Neural cell (in vitro differentiated cells): ENCODE measurements at regions not wholly inside any gene's neighbourhood (a gene's known extent, or its start where the extent isn't known, plus 50 kb on each side); places are given as distances from the start of the nearest gene placed in this dataset.

ENCODE experiments used
- H2AFZ ChIP-seq: fragments of 200-600, 300-800 bp; sonication (generic), shearing (Covaris generic); 2 replicates; pipeline ENCODE4 v1.6.0; 2014; ENCODE audit warnings: low read depth, mild to moderate bottlenecking, antibody characterized with exemption, low read length, moderate library complexity
- H3F3A ChIP-seq: fragments of 200-600 bp; shearing (Covaris generic); 2 replicates; pipeline ENCODE4 v1.6.1; 2016; ENCODE audit warnings: mild to moderate bottlenecking, moderate library complexity, mixed read lengths, antibody characterized with exemption, low read length; ENCODE audit not compliant: insufficient read depth, poor library complexity, severe bottlenecking
- H3K27ac ChIP-seq: fragments of 200-600, 300-800 bp; sonication (generic), shearing (Covaris generic); 2 replicates; pipeline ENCODE4 v1.5.1; 2014; ENCODE audit warnings: mild to moderate bottlenecking, low read length, moderate library complexity
- H3K27me3 ChIP-seq: fragments of 300-800, 200-600 bp; sonication (generic), shearing (Covaris generic); 2 replicates; pipeline ENCODE4 v1.6.0; 2014; ENCODE audit warnings: mild to moderate bottlenecking, low read depth, low read length, moderate library complexity; ENCODE audit not compliant: insufficient read depth
- H3K36me3 ChIP-seq: fragments of 300-800, 200-600 bp; sonication (generic), shearing (Covaris generic); 2 replicates; pipeline ENCODE4 v1.5.1; 2014; ENCODE audit warnings: mild to moderate bottlenecking, antibody characterized with exemption, low read length, moderate library complexity; ENCODE audit not compliant: insufficient read depth
- H3K4me2 ChIP-seq: fragments of 300-800, 200-600 bp; sonication (generic), shearing (Covaris generic); 2 replicates; pipeline ENCODE4 v1.6.0; 2014; ENCODE audit warnings: mild to moderate bottlenecking, low read length
- H3K4me3 ChIP-seq: fragments of 300-800, 200-600 bp; sonication (generic), shearing (Covaris generic); 2 replicates; pipeline ENCODE4 v1.5.1; 2014; ENCODE audit warnings: mild to moderate bottlenecking, low read length, moderate library complexity
- H3K79me2 ChIP-seq: fragments of 200-600 bp; shearing (Covaris generic); replicated peaks from 2 replicates; pipeline ENCODE4 v1.6.0; 2014; ENCODE audit warnings: mild to moderate bottlenecking, low read length, moderate library complexity; ENCODE audit not compliant: insufficient read depth
- H3K9ac ChIP-seq: fragments of 300-800, 200-600 bp; sonication (generic), shearing (Covaris generic); 2 replicates; pipeline ENCODE4 v1.6.1; 2016; ENCODE audit warnings: mild to moderate bottlenecking, low read length, mixed read lengths
- H3K9me2 ChIP-seq: fragments of 200-600 bp; shearing (Covaris generic); 2 replicates; pipeline ENCODE4 v1.6.1; 2016; ENCODE audit warnings: mild to moderate bottlenecking, low read length, mixed read lengths; ENCODE audit not compliant: insufficient read depth
- H3K9me3 ChIP-seq: fragments of 200-600, 300-800 bp; sonication (generic), shearing (Covaris generic); 2 replicates; pipeline ENCODE4 v1.6.1; 2016; ENCODE audit warnings: mild to moderate bottlenecking, mixed run types, low read length, moderate library complexity, mixed read lengths
- H4K20me1 ChIP-seq: fragments of 200-600 bp; shearing (Covaris generic); 2 replicates; pipeline ENCODE4 v1.6.1; 2016; ENCODE audit warnings: mild to moderate bottlenecking, mixed run types; ENCODE audit not compliant: insufficient read depth
- EP300 ChIP-seq: fragments of 450-650 bp; conservative IDR thresholded peaks from 2 replicates; pipeline ENCODE4 v1.6.1; 2014; ENCODE audit warnings: antibody characterized with exemption, mild to moderate bottlenecking, moderate library complexity; ENCODE audit not compliant: poor library complexity, severe bottlenecking
- EZH2 ChIP-seq: fragments of 200-600, 300-800 bp; shearing (Covaris generic), sonication (generic); IDR thresholded peaks from 2 replicates; pipeline ENCODE4 v1.6.1; 2014; ENCODE audit warnings: antibody characterized with exemption, low read length, borderline replicate concordance, mild to moderate bottlenecking; ENCODE audit not compliant: insufficient read depth, poor library complexity, severe bottlenecking
- MXI1 ChIP-seq: fragments of 450-650 bp; conservative IDR thresholded peaks from 2 replicates; pipeline ENCODE4 v1.6.1; 2014; ENCODE audit warnings: antibody characterized with exemption, mild to moderate bottlenecking; ENCODE audit not compliant: poor library complexity, severe bottlenecking
- POLR2AphosphoS5 ChIP-seq: IDR thresholded peaks from 2 replicates; pipeline ENCODE4 v1.6.1; 2012
- RAD21 ChIP-seq: fragments of 450-650 bp; conservative IDR thresholded peaks from 2 replicates; pipeline ENCODE4 v1.6.1; 2014; ENCODE audit warnings: antibody characterized with exemption, mild to moderate bottlenecking, moderate library complexity
- SMC3 ChIP-seq: fragments of 450-650 bp; conservative IDR thresholded peaks from 2 replicates; pipeline ENCODE4 v1.6.1; 2014; ENCODE audit warnings: antibody characterized with exemption, mild to moderate bottlenecking, moderate library complexity; ENCODE audit not compliant: poor library complexity
- TAF1 ChIP-seq: IDR thresholded peaks from 2 replicates; pipeline ENCODE4 v1.6.1; 2012; ENCODE audit warnings: low read depth
- TF ChIP-seq, protein P1 (sequence below): fragments of 450-650 bp; IDR thresholded peaks from 2 replicates; pipeline ENCODE4 v1.5.1; 2014; ENCODE audit warnings: antibody characterized with exemption, mild to moderate bottlenecking, moderate library complexity; ENCODE audit not compliant: poor library complexity, severe bottlenecking
- TF ChIP-seq, protein P2 (sequence below): IDR thresholded peaks from 2 replicates; pipeline ENCODE4 v1.6.1; 2012; ENCODE audit warnings: borderline replicate concordance

DNA sequence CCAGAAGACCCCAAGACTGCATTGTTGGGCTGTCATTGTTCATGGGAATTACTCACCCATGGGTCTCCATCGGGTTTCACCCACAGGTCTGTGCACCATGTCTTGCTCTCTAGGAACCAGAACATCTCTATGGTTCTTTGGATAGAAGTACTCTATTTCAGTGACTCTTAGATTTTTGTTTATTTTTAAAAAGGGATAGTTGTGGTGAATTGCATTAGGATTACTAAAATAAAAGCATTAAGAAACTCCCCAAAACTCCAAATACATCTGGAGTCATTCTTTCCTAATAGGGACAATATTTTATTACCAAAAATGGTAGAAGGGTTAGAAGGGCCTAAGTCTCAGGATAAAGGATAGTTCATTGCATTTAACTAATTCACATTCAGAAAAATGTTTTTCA, 166.9 kb upstream of the TNFAIP3 start:
- TF ChIP-seq RAD21 (no peak), EP300 (no peak), MXI1 (no peak), POLR2AphosphoS5 (no peak), EZH2 (no peak), TAF1 (no peak), SMC3 (no peak)
- TF ChIP-seq, protein P1, sequence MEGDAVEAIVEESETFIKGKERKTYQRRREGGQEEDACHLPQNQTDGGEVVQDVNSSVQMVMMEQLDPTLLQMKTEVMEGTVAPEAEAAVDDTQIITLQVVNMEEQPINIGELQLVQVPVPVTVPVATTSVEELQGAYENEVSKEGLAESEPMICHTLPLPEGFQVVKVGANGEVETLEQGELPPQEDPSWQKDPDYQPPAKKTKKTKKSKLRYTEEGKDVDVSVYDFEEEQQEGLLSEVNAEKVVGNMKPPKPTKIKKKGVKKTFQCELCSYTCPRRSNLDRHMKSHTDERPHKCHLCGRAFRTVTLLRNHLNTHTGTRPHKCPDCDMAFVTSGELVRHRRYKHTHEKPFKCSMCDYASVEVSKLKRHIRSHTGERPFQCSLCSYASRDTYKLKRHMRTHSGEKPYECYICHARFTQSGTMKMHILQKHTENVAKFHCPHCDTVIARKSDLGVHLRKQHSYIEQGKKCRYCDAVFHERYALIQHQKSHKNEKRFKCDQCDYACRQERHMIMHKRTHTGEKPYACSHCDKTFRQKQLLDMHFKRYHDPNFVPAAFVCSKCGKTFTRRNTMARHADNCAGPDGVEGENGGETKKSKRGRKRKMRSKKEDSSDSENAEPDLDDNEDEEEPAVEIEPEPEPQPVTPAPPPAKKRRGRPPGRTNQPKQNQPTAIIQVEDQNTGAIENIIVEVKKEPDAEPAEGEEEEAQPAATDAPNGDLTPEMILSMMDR: no peak
- TF ChIP-seq, protein P2, sequence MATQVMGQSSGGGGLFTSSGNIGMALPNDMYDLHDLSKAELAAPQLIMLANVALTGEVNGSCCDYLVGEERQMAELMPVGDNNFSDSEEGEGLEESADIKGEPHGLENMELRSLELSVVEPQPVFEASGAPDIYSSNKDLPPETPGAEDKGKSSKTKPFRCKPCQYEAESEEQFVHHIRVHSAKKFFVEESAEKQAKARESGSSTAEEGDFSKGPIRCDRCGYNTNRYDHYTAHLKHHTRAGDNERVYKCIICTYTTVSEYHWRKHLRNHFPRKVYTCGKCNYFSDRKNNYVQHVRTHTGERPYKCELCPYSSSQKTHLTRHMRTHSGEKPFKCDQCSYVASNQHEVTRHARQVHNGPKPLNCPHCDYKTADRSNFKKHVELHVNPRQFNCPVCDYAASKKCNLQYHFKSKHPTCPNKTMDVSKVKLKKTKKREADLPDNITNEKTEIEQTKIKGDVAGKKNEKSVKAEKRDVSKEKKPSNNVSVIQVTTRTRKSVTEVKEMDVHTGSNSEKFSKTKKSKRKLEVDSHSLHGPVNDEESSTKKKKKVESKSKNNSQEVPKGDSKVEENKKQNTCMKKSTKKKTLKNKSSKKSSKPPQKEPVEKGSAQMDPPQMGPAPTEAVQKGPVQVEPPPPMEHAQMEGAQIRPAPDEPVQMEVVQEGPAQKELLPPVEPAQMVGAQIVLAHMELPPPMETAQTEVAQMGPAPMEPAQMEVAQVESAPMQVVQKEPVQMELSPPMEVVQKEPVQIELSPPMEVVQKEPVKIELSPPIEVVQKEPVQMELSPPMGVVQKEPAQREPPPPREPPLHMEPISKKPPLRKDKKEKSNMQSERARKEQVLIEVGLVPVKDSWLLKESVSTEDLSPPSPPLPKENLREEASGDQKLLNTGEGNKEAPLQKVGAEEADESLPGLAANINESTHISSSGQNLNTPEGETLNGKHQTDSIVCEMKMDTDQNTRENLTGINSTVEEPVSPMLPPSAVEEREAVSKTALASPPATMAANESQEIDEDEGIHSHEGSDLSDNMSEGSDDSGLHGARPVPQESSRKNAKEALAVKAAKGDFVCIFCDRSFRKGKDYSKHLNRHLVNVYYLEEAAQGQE: no peak
- H3K27me3 ChIP-seq: no peaks in the 10 kb centered on the region
- no peak overlapping the region for H3K27ac ChIP-seq

DNA sequence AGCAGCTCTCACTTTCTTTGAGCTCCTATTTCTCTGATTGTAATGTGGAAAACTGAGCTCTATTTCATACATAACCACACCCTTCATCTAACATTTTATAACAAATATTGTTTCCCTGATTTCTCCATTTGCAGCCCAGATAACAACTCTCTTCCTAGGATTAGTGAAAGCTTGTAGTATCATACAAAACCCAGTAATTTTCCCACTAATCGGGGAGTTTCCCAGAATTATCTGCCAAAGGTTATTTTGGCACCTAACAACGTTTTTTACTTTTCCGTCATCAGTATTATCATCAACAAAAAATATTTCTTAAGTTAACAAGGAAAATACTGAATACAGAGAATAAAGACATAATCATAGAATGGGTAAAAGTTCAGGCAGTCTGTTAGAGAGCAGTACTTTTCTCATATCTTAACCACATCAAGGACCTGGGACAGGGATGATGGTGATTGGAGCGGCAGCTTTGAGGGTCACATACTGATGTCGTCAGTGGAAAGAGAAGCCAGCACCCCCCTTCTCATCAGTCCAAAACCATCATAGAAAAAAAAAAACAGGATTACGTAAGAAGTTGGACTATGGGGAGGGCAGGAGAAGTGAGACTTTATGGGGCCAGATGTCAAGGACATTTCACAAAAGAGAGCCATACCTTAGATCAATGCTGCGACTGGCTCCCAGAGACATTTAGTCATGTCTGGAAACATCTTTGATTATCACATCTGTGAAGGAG, 166.1 kb upstream of the TNFAIP3 start:
- H2AFZ ChIP-seq: no peak overlapping the region
- no peaks in the 10 kb centered on the region for H3K9me2 ChIP-seq
- H3K9ac ChIP-seq: no peak overlapping the region
- no peak overlapping the region for H3K27ac ChIP-seq
- H3K4me2 ChIP-seq: no peak overlapping the region
- TF ChIP-seq, protein P1: no peak
- no peak for TF ChIP-seq RAD21
- TF ChIP-seq EZH2: no peak
- TF ChIP-seq TAF1: no peak
- TF ChIP-seq, protein P2: no peak
- TF ChIP-seq MXI1: no peak
- no peak for TF ChIP-seq SMC3
- no peak for TF ChIP-seq EP300
- TF ChIP-seq POLR2AphosphoS5: no peak
- H3K79me2 ChIP-seq: no peaks in the 10 kb centered on the region
- H3K36me3 ChIP-seq: no peaks in the 10 kb centered on the region
- no peaks in the 10 kb centered on the region for H3K9me3 ChIP-seq
- no peaks in the 10 kb centered on the region for H3F3A ChIP-seq
- H4K20me1 ChIP-seq: no peaks in the 10 kb centered on the region
- no peaks in the 10 kb centered on the region for H3K27me3 ChIP-seq
- no peak overlapping the region for H3K4me3 ChIP-seq

More for the DNA sequence above, 166.9 kb upstream of the TNFAIP3 start:
- H3K9ac ChIP-seq: no peak overlapping the region
- no peaks in the 10 kb centered on the region for H3K9me3 ChIP-seq
- H4K20me1 ChIP-seq: no peaks in the 10 kb centered on the region
- H3F3A ChIP-seq: no peaks in the 10 kb centered on the region
- no peak overlapping the region for H2AFZ ChIP-seq
- no peaks in the 10 kb centered on the region for H3K79me2 ChIP-seq
- H3K9me2 ChIP-seq: no peaks in the 10 kb centered on the region
- H3K4me2 ChIP-seq: no peak overlapping the region
- H3K4me3 ChIP-seq: no peak overlapping the region
- H3K36me3 ChIP-seq: no peaks in the 10 kb centered on the region
